MM.1S (cell line): ENCODE measurements at regions not wholly inside any gene's neighbourhood (a gene's known extent, or its start where the extent isn't known, plus 50 kb on each side); places are given as distances from the start of the nearest gene placed in this dataset.

ENCODE experiments used
- CTCF ChIP-seq: fragments of 300-600 bp; sonication (generic); IDR thresholded peaks from 2 replicates; pipeline ENCODE4 v1.5.1; 2016; ENCODE audit warnings: antibody characterized with exemption, low read length, mixed read lengths
- EZH2 ChIP-seq: fragments of 300-600 bp; sonication (generic); optimal IDR thresholded peaks from 2 replicates; pipeline ENCODE3; 2017; ENCODE audit warnings: low read depth, mild to moderate bottlenecking, antibody characterized with exemption, low read length, mixed read lengths
- EZH2phosphoT487 ChIP-seq: fragments of 300-600 bp; sonication (generic); IDR thresholded peaks from 2 replicates; pipeline ENCODE4 v1.6.1; 2018; ENCODE audit warnings: antibody characterized with exemption, low read length

- TF ChIP-seq CTCF, result no peak
- no peak for TF ChIP-seq EZH2
- TF ChIP-seq EZH2phosphoT487, result no peak
Observed at GRCh38 chr11:116262370-116262769, 510.4 kb downstream of the BUD13 start.
